Activated CD4-positive, CD25-positive, alpha-beta regulatory T cell treated with anti-CD3 and anti-CD28 coated beads, Interleukin-2, amount 50 U/mL, for 72 hours (primary cell): ENCODE measurements at regions not wholly inside any gene's neighbourhood (a gene's known extent, or its start where the extent isn't known, plus 50 kb on each side); places are given as distances from the start of the nearest gene placed in this dataset.

ENCODE experiments used
- DNase-seq: peaks from one replicate; pipeline ENCODE4 v3.0.0; 2021

DNA sequence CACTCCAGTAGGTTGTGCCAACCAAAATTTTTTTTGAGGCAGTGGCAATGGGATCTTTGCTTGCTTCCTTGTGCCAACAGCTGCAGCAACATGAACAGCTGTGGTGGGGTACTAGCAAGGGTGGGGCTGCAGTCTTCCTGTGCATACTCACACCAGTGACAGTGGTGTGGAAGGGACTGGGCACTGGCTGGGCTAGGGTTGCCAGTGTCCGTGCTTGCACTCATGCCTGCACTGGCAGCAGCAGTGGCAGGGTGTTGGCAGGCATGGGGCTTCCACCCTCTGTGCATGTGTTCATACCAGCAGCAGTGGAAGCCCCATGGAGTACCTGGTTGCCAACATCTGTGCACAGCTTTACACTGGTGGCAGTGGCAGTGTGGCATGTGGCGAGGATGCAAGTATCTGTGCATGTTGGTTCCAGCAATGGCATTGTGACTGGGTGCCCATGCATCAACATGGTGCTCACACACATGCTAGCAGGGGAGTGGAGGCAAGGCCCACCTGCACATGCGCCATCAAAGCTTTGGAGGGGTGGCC, 1312.6 kb downstream of the PCDH18 start:
- DNase-seq = no peak

GRCh38 chr4:136203199-136203598, 1329.1 kb downstream of the PCDH18 start:
- no peak for DNase-seq

DNA sequence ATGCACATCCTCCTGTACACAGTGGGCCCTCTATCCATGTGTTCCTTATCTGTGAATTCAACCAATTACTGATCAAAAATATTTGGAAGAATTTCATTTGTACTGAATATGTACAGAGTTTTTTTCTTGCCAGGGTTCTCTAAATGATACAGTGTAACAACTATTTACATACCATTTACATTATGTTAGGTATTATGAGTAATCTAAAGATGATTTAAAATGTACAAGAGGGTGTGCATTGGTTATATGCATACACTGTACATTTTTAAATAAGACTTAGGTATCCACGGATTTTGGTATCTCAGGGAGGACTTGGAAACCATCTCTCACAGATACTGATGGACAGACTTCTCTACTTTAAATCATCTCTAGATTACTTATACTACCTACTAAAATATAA, 1333.9 kb downstream of the PCDH18 start:
- no peak for DNase-seq

DNA sequence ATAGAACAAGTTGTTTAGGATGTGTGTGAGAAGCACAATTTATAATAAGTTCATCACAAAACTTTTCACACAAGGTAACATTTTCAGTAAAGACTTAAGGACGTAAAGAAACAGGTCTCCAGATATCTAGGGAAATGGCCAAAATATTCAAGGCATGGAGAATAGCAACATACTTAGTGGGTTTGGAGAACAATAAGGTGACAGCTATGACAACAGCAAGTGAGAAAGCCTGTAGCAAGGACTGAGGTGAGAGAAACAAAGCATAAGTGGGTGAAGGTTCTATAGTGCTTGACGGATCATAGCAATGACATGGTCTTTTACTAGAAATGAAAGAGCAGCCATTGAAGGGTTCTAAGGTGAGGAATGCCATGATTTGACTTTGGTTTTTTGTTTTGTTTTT, 1337.3 kb downstream of the PCDH18 start:
- DNase-seq = no peak

GRCh38 chr4:136186650-136187049, 1345.6 kb downstream of the PCDH18 start:
- DNase-seq = no peak

DNA sequence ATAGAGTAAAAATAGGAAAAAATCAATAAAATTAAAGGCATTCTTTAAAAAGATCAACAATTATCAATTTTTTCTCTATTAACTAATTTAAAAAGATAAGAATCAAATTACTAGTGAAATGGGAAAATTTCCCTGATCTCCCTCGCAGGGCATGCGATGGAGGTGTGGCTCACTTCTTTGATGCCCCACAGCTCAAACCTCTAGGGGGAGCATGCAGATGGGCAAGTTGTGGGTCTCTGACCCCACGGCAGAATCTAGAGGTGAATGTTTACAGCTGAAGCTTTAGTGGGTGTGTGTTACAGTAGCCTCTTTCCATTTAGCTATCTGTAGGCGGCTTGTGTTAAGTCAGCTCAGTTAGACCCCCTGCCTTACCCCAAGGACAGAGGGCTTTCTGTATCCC, 1348.8 kb downstream of the PCDH18 start:
- DNase-seq = no peak

GRCh38 chr4:136156947-136157346, 1375.3 kb downstream of the PCDH18 start:
- no peak for DNase-seq

- no peak for DNase-seq
Measured at GRCh38 chr4:136150046-136150445, 1382.2 kb downstream of the PCDH18 start.

GRCh38 chr4:136136601-136137000, 1395.7 kb downstream of the PCDH18 start:
- no peak for DNase-seq

GRCh38 chr4:136124251-136124745, 1408.0 kb downstream of the PCDH18 start:
- DNase-seq = no peak

DNA sequence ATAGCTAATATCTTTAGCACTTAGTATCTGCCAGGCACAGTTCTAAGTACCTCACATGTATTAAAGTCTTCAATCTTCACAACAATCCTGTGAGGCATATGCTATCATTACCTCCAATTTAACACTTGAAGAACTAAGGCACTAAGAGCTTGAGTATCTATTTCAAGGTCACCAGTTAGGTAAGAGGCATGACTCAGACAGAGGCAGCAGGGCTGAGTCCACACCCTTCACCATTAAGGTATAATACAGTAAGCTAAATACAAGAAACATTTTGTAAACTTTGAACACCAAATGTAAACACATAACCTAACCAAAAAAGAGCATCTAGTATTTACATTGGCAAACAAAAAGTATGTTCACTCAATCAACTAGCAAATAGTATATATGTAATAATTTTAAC, 1410.9 kb downstream of the PCDH18 start:
- no peak for DNase-seq

- no peak for DNase-seq
Measured at GRCh38 chr4:136113921-136114320, 1418.4 kb downstream of the PCDH18 start.

DNA sequence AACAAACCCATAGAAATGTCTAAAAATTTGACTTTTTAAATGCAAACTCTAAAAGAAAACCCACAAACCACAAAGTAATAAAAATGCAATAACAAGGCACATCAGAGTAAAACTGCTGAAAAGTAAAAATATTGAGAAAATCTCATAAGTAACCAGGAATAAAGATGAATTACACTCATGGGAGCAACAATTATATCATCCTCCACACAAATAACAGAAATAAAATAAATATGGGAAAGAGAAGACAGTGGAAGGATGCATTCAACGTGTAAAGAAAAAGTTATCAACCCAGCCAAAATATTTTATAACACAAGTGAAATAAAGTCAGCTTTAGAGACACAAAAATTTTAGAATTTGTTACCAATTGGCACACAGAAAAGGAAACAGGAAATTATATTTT, 1420.2 kb downstream of the PCDH18 start:
- no peak for DNase-seq

DNA sequence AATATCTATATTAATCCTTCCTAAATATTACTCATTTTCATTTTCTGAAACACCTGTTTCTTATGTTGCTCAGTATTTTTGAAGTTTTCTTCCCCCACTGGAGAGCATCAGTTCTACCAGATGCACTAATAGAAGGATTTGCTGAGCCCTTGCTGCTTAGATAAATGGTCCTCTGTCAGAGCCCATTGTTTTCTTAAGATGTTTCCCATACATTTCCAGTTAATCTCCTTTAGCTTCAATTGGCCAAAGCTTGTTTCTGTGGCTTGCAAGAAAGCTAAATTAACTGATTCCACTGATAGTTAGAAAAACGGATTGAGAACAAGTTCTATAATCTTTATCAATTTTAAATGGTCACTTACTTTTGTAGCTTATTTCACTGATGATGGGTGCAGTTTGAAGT, 1425.5 kb downstream of the PCDH18 start:
- DNase-seq = no peak

DNA sequence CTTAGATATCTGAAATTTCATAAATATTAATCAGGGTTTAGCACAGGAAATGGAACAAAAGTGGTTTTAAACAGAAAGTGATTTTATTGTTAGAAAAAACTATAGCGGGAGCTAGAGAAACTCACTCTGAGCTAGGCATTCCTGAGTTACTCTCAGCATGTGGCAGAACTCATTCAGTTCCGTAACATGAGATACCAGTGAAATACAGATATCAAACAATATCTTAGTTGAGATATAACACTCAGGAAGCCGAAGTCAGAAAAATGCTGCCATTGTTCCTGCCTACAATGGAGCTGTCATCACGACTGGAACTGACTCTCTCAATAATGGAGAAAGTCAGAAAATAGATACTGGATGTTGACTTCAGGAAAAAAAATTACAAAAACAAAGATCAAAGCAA, 1428.7 kb downstream of the PCDH18 start:
- DNase-seq = no peak

DNA sequence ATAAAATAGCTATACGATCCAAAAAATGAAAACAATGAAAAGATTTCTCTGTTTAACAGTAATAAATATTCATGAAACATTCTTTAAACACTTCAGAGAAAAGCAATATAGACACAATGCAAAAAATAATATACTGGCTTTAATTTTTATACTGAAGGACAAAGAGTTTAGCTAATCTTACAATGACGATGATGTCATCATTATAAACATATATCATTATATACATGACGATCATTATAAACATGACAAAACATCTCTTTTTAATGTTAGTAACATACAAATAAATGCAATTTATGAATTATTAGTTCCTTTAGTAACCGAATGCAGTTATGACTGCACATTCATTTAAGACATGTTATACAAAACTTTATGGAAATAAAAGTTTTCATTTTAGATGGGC, 1434.6 kb downstream of the PCDH18 start:
- DNase-seq = no peak

GRCh38 chr4:136088211-136088867, 1444.0 kb downstream of the PCDH18 start:
- DNase-seq = no peak

GRCh38 chr4:136078976-136079375, 1453.3 kb downstream of the PCDH18 start:
- DNase-seq = no peak

DNA sequence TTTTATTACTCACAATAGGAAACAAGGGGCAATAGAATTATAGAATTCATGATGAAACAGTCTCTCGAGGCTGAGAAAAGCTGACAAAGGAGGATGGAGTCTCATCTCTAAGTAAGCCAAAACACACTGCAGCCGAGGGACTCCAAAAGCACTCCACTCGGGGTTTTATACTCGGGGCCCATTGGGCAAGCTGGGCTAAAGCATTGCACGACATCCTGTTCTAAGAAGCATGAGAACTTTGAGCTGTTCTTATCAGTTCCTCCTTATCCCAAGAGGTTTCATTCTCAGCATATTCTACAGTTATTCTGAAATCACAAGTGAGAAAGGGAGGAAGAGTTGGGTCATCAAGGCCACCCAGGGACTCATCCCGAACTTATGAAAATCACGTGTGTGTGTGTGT, 1475.5 kb downstream of the PCDH18 start:
- no peak for DNase-seq

DNA sequence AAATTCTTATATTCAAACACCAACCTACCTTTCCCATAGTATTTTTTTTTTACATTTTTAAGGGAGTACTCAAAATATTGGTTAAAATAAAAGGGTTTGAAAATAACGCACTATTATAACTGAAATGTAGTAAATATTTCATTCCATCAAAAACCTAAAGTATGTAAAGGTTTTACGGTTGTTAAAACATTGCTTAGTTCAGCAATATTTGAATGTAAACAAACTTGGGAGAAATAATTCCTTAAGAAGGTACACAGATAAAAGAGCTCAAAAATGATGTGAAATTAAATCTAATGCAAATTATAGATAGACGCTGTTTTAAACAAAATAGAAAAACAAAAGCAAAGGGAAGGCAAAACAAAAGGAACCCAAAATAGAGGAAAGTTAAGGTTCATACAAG, 1476.9 kb downstream of the PCDH18 start:
- DNase-seq = no peak

DNA sequence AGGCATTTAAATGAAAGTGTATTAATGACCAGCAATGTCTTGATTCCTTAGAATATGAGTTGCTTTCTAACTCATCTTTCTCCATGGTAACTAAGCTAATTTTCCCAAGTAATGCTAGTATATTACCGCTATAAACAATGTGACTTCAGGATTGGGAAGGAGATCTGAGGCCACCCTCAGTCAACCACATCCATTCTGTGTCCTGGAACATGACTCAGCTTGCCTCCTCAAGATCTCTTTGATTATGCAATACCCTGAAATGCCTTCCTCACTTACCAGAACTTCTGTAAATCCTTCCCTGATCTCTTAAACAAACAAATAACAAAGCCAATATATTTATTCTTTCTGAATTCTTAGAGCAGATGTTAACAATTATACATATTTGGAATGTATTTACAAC, 1495.5 kb downstream of the PCDH18 start:
- no peak for DNase-seq

GRCh38 chr4:136032391-136032790, 1499.9 kb downstream of the PCDH18 start:
- DNase-seq = no peak

DNA sequence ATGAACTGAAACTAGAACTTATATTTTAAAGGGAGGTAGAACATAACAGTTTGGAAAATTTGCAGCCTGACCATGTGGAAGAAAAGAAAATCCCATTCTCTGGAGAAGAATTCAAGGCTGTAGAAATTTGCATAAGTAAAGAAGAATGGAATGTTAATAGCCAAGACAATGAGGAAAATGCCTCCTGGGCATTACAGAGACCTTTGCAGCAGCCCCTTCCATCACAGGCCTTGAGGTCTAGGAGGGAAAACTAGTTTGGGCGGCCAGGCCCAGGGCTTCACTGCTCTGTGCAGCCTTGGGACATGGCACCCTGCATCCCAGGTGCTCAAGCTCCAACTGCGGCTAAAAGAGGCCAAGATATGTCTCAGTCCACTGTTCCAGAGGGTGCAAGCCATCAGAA, 1506.8 kb downstream of the PCDH18 start:
- no peak for DNase-seq

- DNase-seq = no peak
Measured at GRCh38 chr4:136017556-136017955, 1514.7 kb downstream of the PCDH18 start.

DNA sequence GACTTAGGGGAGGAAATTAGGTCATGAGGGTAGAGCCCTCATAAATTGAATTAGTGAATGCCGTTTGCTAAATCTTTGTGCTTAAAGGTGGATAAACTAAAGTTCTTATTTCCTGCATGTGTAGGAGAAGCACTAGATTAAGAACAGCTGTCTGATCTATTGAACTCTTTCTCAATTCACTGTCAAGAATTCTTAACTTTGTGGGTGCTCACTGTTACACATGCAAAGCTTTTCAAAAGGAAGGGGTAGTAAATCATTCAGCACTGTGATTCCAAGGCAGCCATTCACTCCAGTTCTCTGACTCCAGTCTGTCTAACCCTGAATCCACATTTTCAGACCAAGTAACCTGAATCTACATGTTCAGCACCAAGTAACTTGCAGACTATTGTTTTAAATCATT, 1520.1 kb downstream of the PCDH18 start:
- no peak for DNase-seq
